Pancreas (tissue), 10 donors: ENCODE measurements at regions not wholly inside any gene's neighbourhood (a gene's known extent, or its start where the extent isn't known, plus 50 kb on each side); places are given as distances from the start of the nearest gene placed in this dataset.

Experiments
- ATAC-seq, 4 donors: fragments of 200-7000 bp; cut with Tn5 transposase; one replicate each; pipeline versions ENCODE4 v1.8.0 to v1.9.1; 2020; ENCODE audit warnings: mild to moderate bottlenecking in 4 of 4, moderate library complexity in 4 of 4
- DNase-seq, 6 donors: peaks; one replicate each; pipeline ENCODE4 v3.0.0-alpha.2; 2020
- FAIRE-seq: peaks from 2 replicates; lab custom pipeline; 2012; peaks lifted over from hg19 to GRCh38; lab: Jason Lieb, UNC
- H3K27ac ChIP-seq, 4 donors: fragments of 200-600 bp; sonication (generic); 1 replicate in 3 of 4; 2 replicates in 1 of 4; pipeline versions ENCODE4 v1.5.0 to v1.8.0; 2020
- H3K27me3 ChIP-seq, 4 donors: fragments of 200-600 bp; one replicate each; pipeline ENCODE4 v1.8.0; 2021
- H3K36me3 ChIP-seq, 3 donors: fragments of 200-600 bp; sonication (generic) in 1 of 3; one replicate each; pipeline versions ENCODE4 v1.5.0 to v1.8.0; 2020 to 2021
- H3K4me1 ChIP-seq, 3 donors: fragments of 200-600 bp; one replicate each; pipeline ENCODE4 v1.8.0; 2021
- H3K4me3 ChIP-seq, 4 donors: fragments of 200-600 bp; sonication (generic) in 2 of 4; one replicate each; pipeline versions ENCODE4 v1.5.0 to v1.8.0; 2020 to 2021
- H3K9me3 ChIP-seq, 4 donors: fragments of 200-600 bp; one replicate each; pipeline ENCODE4 v1.8.0; 2021
- CTCF ChIP-seq, 4 donors: fragments of 200-600 bp; sonication (generic) in 3 of 4; IDR thresholded peaks; one replicate each; pipeline versions ENCODE4 v1.5.0 to v1.8.0; 2021; ENCODE audit warnings: antibody characterized with exemption in 4 of 4
- WGBS, 2 donors: extraction: QIAGEN DNeasy Blood & Tissue Kit; methylation state at CpG; one replicate each; pipeline ENCODE4 v1.1.7; 2013; 5-methylcytosine and 5-hydroxymethylcytosine counted together
- intact Hi-C, 3 donors: fragments of 100-400 bp; cut with DNase I; formaldehyde crosslinking; loops; one replicate each; pipeline versions ENCODE4 v1.11.1 to v1.14.2; 2022
- donor health status: healthy with polysubstance abuse.
- donor health status: DM: no; HTN: no; CAD: no; lungs with moderate emphysema.
- donor health status: DM: no; HTN: no; CAD: no.
- donor health status: control.
- donor health status: control.
- donor health status: Bipolar disorder and iron deficiency.
- donor health status: DM: yes; HTN: yes; CAD: no.
- donor health status: DM: no; HTN: no; CAD: no.
- donor health status: DM: no; HTN: no; CAD: no.
- donor health status: DM: yes; HTN: yes; CAD: no.

DNA sequence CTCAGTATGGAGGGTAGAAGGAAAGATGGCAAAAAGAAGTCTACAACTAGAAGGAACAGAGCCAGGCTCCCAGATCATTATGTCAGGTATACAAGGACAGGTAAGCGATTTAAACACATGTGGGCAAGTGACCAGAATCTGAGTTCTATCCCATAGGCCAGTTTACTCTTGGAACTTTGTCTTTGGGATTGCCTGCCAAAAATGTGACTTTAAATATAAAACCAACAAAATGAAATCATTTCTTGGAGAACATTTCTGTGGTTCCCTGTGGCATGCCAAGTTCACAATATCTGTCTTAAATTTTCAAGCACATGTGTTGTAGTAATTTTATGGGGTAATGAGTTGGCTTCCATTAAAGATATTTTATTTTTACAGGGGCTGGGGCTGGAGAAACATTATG is 141.0 kb downstream of the SLC17A6 start:
- no peak for FAIRE-seq
- intact Hi-C loops, result no loop called here
- peak; percentile 80 to 89 (median 84) for ATAC-seq
- no peaks in the 10 kb centered on the region for H3K27me3 ChIP-seq
- TF ChIP-seq CTCF (IDR thresholded peaks at IDR 0.05), result no peak
- peak in 1 of 6 donors; percentile 4 for DNase-seq
- no peak overlapping the region for H3K27ac ChIP-seq
- no peak overlapping the region for H3K4me3 ChIP-seq
- H3K9me3 ChIP-seq, result no peaks in the 10 kb centered on the region
- 13 to 16% methylated on average over 1 of the region's 1 CpG for WGBS, 2 donors
- H3K36me3 ChIP-seq, result no peaks in the 10 kb centered on the region
- H3K4me1 ChIP-seq, result peaks cover 0 to 4% (median 0%) of the 10 kb centered on the region in 3 donors

DNA sequence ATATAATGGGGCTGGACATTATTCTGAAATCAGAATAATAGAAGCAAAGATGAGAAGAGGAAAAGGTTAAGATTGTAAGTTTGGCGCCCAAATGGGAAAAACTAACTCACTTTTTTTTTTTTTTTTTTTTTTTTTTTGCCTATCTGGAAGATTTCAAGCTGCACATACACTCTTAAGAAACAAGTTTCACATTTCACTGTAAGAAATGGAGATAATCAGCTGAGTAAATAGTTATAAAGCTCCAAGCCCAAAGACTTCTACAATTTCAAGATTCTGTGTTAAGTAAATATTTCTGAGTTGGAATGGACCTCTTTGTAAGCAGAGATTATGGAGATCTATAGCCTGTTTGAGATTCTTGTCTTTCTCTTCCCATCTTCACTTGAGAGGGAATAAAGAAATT is 140.0 kb downstream of the SLC17A6 start:
- FAIRE-seq, result no peak
- DNase-seq, result no peak
- Histone ChIP-seq H3K9me3 (no peaks in the 10 kb centered on the region), H3K27ac (no peak overlapping the region), H3K36me3 (no peaks in the 10 kb centered on the region), H3K4me1 (peaks cover 0 to 4% (median 0%) of the 10 kb centered on the region in 3 donors), H3K4me3 (no peak overlapping the region), H3K27me3 (no peaks in the 10 kb centered on the region)
- TF ChIP-seq CTCF (IDR thresholded peaks at IDR 0.05), result no peak
- WGBS, 2 donors, result 32 to 41% methylated on average over 1 of the region's 1 CpG
- ATAC-seq, result peak; percentile 72 to 78 (median 72)
- intact Hi-C loops, result no loop called here

DNA sequence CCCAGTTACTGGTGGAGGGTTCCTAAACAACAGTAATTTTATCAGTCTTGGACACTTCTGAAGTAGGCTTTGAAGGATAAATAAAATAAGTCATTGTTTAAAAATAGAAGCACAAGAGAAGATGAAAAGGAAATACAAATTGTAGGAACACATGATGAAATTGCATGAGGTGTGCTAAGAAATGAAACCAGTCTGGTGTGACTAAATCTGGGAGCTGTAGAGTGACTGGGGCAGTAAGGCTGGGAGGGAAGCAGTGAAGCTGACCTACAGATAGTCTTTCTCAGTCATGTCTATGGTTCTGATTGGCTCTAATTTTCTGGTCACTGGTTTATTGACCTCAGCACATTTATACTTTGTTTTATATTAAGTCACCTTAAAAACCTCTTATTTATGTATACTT is 139.1 kb downstream of the SLC17A6 start:
- no peak for ATAC-seq
- no peak overlapping the region for H3K27ac ChIP-seq
- H3K4me1 ChIP-seq, result peaks cover 0 to 4% (median 0%) of the 10 kb centered on the region in 3 donors
- H3K9me3 ChIP-seq, result no peaks in the 10 kb centered on the region
- H3K36me3 ChIP-seq, result no peaks in the 10 kb centered on the region
- no peak overlapping the region for H3K4me3 ChIP-seq
- no peak for DNase-seq
- TF ChIP-seq CTCF (IDR thresholded peaks at IDR 0.05), result no peak
- FAIRE-seq, result no peak
- no peaks in the 10 kb centered on the region for H3K27me3 ChIP-seq
- intact Hi-C loops, result no loop called here

- Histone ChIP-seq H3K4me1 (peaks cover 0 to 4% (median 0%) of the 10 kb centered on the region in 3 donors), H3K27ac (no peak overlapping the region), H3K9me3 (no peaks in the 10 kb centered on the region), H3K36me3 (no peaks in the 10 kb centered on the region), H3K27me3 (no peaks in the 10 kb centered on the region), H3K4me3 (no peak overlapping the region)
- FAIRE-seq, result no peak
- no peak for ATAC-seq
- intact Hi-C loops, result no loop called here
- 81 to 87% methylated on average over 3 of the region's 3 CpGs for WGBS, 2 donors
- TF ChIP-seq CTCF (IDR thresholded peaks at IDR 0.05), result no peak
- DNase-seq, result no peak
Measured at GRCh38 chr11:22476589-22476988, 138.4 kb downstream of the SLC17A6 start.

- no peak for TF ChIP-seq CTCF (IDR thresholded peaks at IDR 0.05)
- ATAC-seq (no peak), DNase-seq (no peak), FAIRE-seq (no peak)
- H3K27ac ChIP-seq, result no peak overlapping the region
- no peak overlapping the region for H3K4me3 ChIP-seq
- H3K4me1 ChIP-seq, result peaks cover 0 to 4% (median 0%) of the 10 kb centered on the region in 3 donors
- H3K27me3 ChIP-seq, result no peaks in the 10 kb centered on the region
- no peaks in the 10 kb centered on the region for H3K9me3 ChIP-seq
- 86 to 89% methylated on average over 4 of the region's 4 CpGs for WGBS, 2 donors
- H3K36me3 ChIP-seq, result no peaks in the 10 kb centered on the region
- intact Hi-C loops, result no loop called here
Measured at GRCh38 chr11:22474616-22475015, 136.4 kb downstream of the SLC17A6 start.
